NB4 (cell line): ENCODE measurements at regions not wholly inside any gene's neighbourhood (a gene's known extent, or its start where the extent isn't known, plus 50 kb on each side); places are given as distances from the start of the nearest gene placed in this dataset.
A peak's percentile ranks its signal among the peaks of the same experiment; 100 is the strongest.

ENCODE experiments used
- DNase-seq: peaks from one replicate; pipeline ENCODE4 v3.0.0; 2010; ENCODE audit warnings: low read depth
- H3K4me3 ChIP-seq: one replicate; pipeline ENCODE4 v1.5.1; 2011; ENCODE audit warnings: mild to moderate bottlenecking, low read depth, low read length, moderate library complexity
- CTCF ChIP-seq: IDR thresholded peaks from one replicate; pipeline ENCODE4 v1.5.1; 2012; ENCODE audit warnings: low read depth, low read length
- MAX ChIP-seq: IDR thresholded peaks from 2 replicates; pipeline ENCODE4 v1.6.1; 2011; ENCODE audit warnings: low read depth, low read length
- MYC ChIP-seq: IDR thresholded peaks from 2 replicates; pipeline ENCODE4 v1.6.1; 2011; ENCODE audit warnings: low read depth, low read length
- POLR2A ChIP-seq: IDR thresholded peaks from 2 replicates; pipeline ENCODE4 v1.6.1; 2011; ENCODE audit warnings: mild to moderate bottlenecking; ENCODE audit not compliant: insufficient read length; ENCODE audit errors: extremely low read depth

- TF ChIP-seq MYC (no peak), CTCF (no peak)
- no peak for DNase-seq
These were observed 73.2 kb upstream of the CD2AP start for GRCh38 chr6:47404435-47404834.

GRCh38 chr6:47405273-47405672 is 72.3 kb upstream of the CD2AP start:
- no peak overlapping the region for H3K4me3 ChIP-seq
- no peak for DNase-seq
- TF ChIP-seq MYC (no peak), CTCF (no peak), MAX (no peak), POLR2A (no peak)

More at GRCh38 chr6:47404435-47404834, 73.2 kb upstream of the CD2AP start:
- H3K4me3 ChIP-seq, result no peak overlapping the region

- TF ChIP-seq POLR2A (no peak), CTCF (no peak), MYC (no peak), MAX (no peak)
- no peak for DNase-seq
- no peak overlapping the region for H3K4me3 ChIP-seq
These were observed 70.0 kb upstream of the CD2AP start for GRCh38 chr6:47407300-47408281.

GRCh38 chr6:47413752-47414422 is 63.7 kb upstream of the CD2AP start:
- peak overlapping the region; percentile 51 for H3K4me3 ChIP-seq
- DNase-seq, result peak; percentile 75

GRCh38 chr6:47414423-47415167 is 63.0 kb upstream of the CD2AP start:
- peak; percentile 41 for DNase-seq
- peak overlapping the region; percentile 51 for H3K4me3 ChIP-seq
- no peak for TF ChIP-seq POLR2A
- TF ChIP-seq MAX, result no peak
- TF ChIP-seq MYC, result 0 out of 2 replicates have a peak, but pooled peaks have one; percentile 10
- TF ChIP-seq CTCF, result no peak

More at GRCh38 chr6:47413752-47414422, 63.7 kb upstream of the CD2AP start:
- no peak for TF ChIP-seq MYC
- peak; percentile 91 for TF ChIP-seq CTCF
